Erythroblast (primary cell): ENCODE measurements at regions not wholly inside any gene's neighbourhood (a gene's known extent, or its start where the extent isn't known, plus 50 kb on each side); places are given as distances from the start of the nearest gene placed in this dataset.

ENCODE experiments used
- GATA1 ChIP-seq: IDR thresholded peaks from 2 replicates; pipeline ENCODE4 v1.6.1; 2011; ENCODE audit warnings: low read depth, mild to moderate bottlenecking, control low read depth, low read length, moderate library complexity
- POLR2A ChIP-seq: IDR thresholded peaks from 2 replicates; pipeline ENCODE4 v1.6.1; 2011; ENCODE audit warnings: mild to moderate bottlenecking, low read length

DNA sequence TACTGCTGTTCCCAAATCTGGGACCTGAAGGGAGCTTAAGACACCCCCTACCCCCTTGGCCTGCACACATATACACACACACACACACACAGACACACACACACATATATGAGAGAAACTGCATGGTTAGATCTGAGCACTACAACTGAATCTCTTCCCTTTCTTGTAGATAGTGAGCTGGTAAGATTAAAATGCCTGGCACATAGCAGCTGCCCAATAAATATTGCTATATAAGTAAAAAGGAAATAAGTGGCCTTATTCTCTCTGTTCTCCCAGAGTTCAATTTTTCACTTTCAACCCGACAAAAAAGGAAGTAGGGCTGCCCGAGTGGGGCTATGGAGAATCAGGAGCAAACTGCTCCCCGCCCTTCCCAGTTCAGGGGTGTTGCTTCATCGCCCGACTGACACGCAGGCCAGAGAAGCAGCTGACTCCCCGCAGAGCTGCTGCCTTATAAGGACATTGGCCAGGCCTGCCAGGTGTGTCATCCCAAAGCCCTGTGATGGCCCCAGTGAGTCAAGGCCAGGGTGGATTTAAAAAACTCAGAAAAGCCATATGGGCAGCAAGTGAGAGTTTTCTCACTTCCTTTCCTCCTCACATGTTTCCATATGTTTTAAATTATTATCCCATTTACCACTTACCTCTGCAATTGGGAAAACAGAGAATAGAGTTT lies 106.5 kb upstream of the SLC44A3 start:
- TF ChIP-seq POLR2A (no peak), GATA1 (no peak)
